Peyer's patch (tissue), 4 donors: ENCODE measurements at regions not wholly inside any gene's neighbourhood (a gene's known extent, or its start where the extent isn't known, plus 50 kb on each side); places are given as distances from the start of the nearest gene placed in this dataset.

ENCODE experiments used
- DNase-seq, 3 donors: peaks; one replicate each; pipeline ENCODE4 v3.0.0-alpha.2; 2017 to 2019
- H3K27ac ChIP-seq, 4 donors: fragments of 200-600 bp; sonication (generic); one replicate each; pipeline ENCODE4 v1.5.1; 2016 to 2019
- H3K27me3 ChIP-seq, 2 donors: fragments of 200-600 bp; sonication (generic); one replicate each; pipeline ENCODE4 v1.5.1; 2019
- H3K36me3 ChIP-seq, 3 donors: fragments of 200-600 bp; sonication (generic); one replicate each; pipeline ENCODE4 v1.5.1; 2016 to 2019
- H3K4me1 ChIP-seq, 4 donors: fragments of 200-600 bp; sonication (generic); one replicate each; pipeline ENCODE4 v1.5.1; 2016 to 2019
- H3K4me3 ChIP-seq, 4 donors: fragments of 200-600 bp; sonication (generic); 1 replicate in 3 of 4; 2 replicates in 1 of 4; pipeline ENCODE4 v1.5.1; 2016 to 2019; ENCODE audit warnings: mild to moderate bottlenecking in 1 of 4
- H3K9me3 ChIP-seq, 4 donors: fragments of 200-600 bp; sonication (generic); one replicate each; pipeline ENCODE4 v1.5.1; 2016 to 2019; ENCODE audit warnings: mild to moderate bottlenecking in 1 of 4
- POLR2A ChIP-seq, 2 donors: fragments of 450-650 bp; IDR thresholded peaks; one replicate each; pipeline ENCODE4 v1.5.1; 2017; ENCODE audit warnings: antibody characterized with exemption in 2 of 2, mild to moderate bottlenecking in 2 of 2, moderate library complexity in 2 of 2
- TF ChIP-seq, protein P1 (sequence below), 6 experiments: fragments of 450-650 bp in 4 of 6; fragments of 200-600 bp in 2 of 6; sonication (generic) in 1 of 6; IDR thresholded peaks; one replicate each; pipeline ENCODE4 v1.5.1; 2017 to 2019; ENCODE audit warnings: antibody characterized with exemption in 6 of 6, mild to moderate bottlenecking in 3 of 6, moderate library complexity in 1 of 6

- Histone ChIP-seq H3K9me3 (no peaks in the 10 kb centered on the region), H3K27ac (no peak overlapping the region), H3K4me1 (no peaks in the 10 kb centered on the region), H3K4me3 (no peak overlapping the region), H3K36me3 (no peaks in the 10 kb centered on the region), H3K27me3 (no peaks in the 10 kb centered on the region)
- DNase-seq: no peak
- TF ChIP-seq, protein P1, sequence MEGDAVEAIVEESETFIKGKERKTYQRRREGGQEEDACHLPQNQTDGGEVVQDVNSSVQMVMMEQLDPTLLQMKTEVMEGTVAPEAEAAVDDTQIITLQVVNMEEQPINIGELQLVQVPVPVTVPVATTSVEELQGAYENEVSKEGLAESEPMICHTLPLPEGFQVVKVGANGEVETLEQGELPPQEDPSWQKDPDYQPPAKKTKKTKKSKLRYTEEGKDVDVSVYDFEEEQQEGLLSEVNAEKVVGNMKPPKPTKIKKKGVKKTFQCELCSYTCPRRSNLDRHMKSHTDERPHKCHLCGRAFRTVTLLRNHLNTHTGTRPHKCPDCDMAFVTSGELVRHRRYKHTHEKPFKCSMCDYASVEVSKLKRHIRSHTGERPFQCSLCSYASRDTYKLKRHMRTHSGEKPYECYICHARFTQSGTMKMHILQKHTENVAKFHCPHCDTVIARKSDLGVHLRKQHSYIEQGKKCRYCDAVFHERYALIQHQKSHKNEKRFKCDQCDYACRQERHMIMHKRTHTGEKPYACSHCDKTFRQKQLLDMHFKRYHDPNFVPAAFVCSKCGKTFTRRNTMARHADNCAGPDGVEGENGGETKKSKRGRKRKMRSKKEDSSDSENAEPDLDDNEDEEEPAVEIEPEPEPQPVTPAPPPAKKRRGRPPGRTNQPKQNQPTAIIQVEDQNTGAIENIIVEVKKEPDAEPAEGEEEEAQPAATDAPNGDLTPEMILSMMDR (IDR thresholded peaks at IDR 0.05): no peak
- no peak for TF ChIP-seq POLR2A (IDR thresholded peaks at IDR 0.05)
These were observed 119.8 kb upstream of the ATP6AP2 start for GRCh38 chrX:40460926-40461325.

DNA sequence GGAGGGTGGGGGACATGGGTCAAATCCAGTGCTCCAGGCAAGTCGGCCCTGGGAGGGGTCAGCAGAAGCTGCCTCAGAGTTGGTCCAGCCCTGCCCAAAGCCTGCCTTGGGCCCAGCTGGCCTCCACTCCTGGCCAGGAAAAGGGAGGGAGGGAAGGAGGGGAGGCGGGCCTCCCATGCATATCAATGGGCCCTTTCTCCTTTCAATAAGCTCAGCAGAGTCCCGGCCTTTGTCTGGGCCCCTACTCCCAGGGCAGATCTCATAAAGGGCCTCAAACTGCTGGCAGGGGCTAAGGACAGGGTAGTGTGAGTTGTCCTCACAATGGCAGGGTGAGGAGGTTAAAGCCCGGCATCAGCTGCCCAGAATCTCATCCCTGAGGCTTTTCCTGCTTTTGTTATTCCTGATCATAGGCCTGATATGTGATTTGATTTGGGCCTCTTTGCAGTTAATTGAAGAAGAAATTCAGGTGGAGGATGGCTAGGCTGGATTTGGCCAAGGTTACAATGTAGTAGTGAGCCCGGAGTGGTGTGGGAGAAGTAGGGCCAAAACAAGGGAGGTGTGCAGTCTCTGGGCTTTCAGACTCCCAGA is 121.1 kb upstream of the ATP6AP2 start:
- DNase-seq: no peak
- Histone ChIP-seq H3K4me1 (no peaks in the 10 kb centered on the region), H3K27me3 (no peaks in the 10 kb centered on the region), H3K36me3 (no peaks in the 10 kb centered on the region), H3K27ac (no peak overlapping the region), H3K9me3 (no peaks in the 10 kb centered on the region), H3K4me3 (no peak overlapping the region)
- TF ChIP-seq, protein P1 (IDR thresholded peaks at IDR 0.05): no peak
- TF ChIP-seq POLR2A (IDR thresholded peaks at IDR 0.05): no peak

- DNase-seq: no peak
- no peak overlapping the region for H3K27ac ChIP-seq
- H3K36me3 ChIP-seq: no peaks in the 10 kb centered on the region
- no peaks in the 10 kb centered on the region for H3K27me3 ChIP-seq
- TF ChIP-seq, protein P1 (IDR thresholded peaks at IDR 0.05): no peak
- TF ChIP-seq POLR2A (IDR thresholded peaks at IDR 0.05): no peak
- no peaks in the 10 kb centered on the region for H3K4me1 ChIP-seq
- H3K4me3 ChIP-seq: no peak overlapping the region
- H3K9me3 ChIP-seq: no peaks in the 10 kb centered on the region
These were observed 123.4 kb upstream of the ATP6AP2 start for GRCh38 chrX:40457406-40457805.

DNA sequence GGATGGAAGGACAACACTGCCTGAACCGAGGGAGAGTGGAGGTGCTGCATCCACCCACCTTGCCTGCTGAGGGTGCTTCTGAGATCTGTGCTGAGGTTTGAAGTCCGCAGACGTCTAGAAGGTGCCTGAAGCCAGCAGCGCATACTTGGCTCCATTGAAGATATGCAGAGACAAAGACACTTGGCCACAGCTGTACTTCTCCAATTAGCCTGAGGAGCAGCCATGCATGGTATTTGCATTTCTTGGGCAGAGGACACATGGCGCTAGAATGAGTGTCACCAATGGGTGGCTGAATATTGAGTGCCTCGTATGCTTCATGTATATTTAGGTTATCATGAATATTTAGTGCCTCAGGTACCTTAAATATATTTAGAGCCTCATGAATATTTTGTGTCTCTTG is 128.7 kb upstream of the ATP6AP2 start:
- TF ChIP-seq, protein P1 (IDR thresholded peaks at IDR 0.05): no peak
- TF ChIP-seq POLR2A (IDR thresholded peaks at IDR 0.05): no peak
- H3K27ac ChIP-seq: no peak overlapping the region
- no peak overlapping the region for H3K4me3 ChIP-seq
- no peak for DNase-seq
- no peaks in the 10 kb centered on the region for H3K27me3 ChIP-seq
- H3K9me3 ChIP-seq: no peaks in the 10 kb centered on the region
- H3K36me3 ChIP-seq: no peaks in the 10 kb centered on the region
- no peaks in the 10 kb centered on the region for H3K4me1 ChIP-seq

GRCh38 chrX:40449956-40450706 is 130.6 kb upstream of the ATP6AP2 start:
- Histone ChIP-seq H3K27ac (no peak overlapping the region), H3K9me3 (no peaks in the 10 kb centered on the region)

More at GRCh38 chrX:40449956-40450706, 130.6 kb upstream of the ATP6AP2 start:
- Histone ChIP-seq H3K27me3 (no peaks in the 10 kb centered on the region), H3K36me3 (no peaks in the 10 kb centered on the region), H3K4me1 (no peaks in the 10 kb centered on the region), H3K4me3 (no peak overlapping the region)
- no peak for DNase-seq
- no peak for TF ChIP-seq POLR2A (IDR thresholded peaks at IDR 0.05)
- TF ChIP-seq, protein P1 (IDR thresholded peaks at IDR 0.05): no peak
